GM12891 (cell line): ENCODE measurements at regions not wholly inside any gene's neighbourhood (a gene's known extent, or its start where the extent isn't known, plus 50 kb on each side); places are given as distances from the start of the nearest gene placed in this dataset.

Experiments used
- DNase-seq: peaks from one replicate; pipeline ENCODE4 v3.0.0; 2011; ENCODE audit warnings: low spot score; ENCODE audit not compliant: insufficient read length
- FAIRE-seq: peaks from 2 replicates; lab custom pipeline; 2011; peaks lifted over from hg19 to GRCh38; lab: Jason Lieb, UNC
- PAX5 ChIP-seq: IDR thresholded peaks from 2 replicates; pipeline ENCODE4 v1.6.1; 2011; ENCODE audit warnings: low read length, moderate library complexity, mild to moderate bottlenecking; ENCODE audit not compliant: insufficient read depth, severe bottlenecking
- POLR2A ChIP-seq: IDR thresholded peaks from 2 replicates; pipeline ENCODE4 v1.6.1; 2011; ENCODE audit warnings: low read depth, low read length, control low read depth
- POLR2AphosphoS5 ChIP-seq: IDR thresholded peaks from 2 replicates; pipeline ENCODE4 v1.6.1; 2011; ENCODE audit warnings: low read depth, low read length, control low read depth
- POU2F2 ChIP-seq: IDR thresholded peaks from 2 replicates; pipeline ENCODE4 v1.6.1; 2011; ENCODE audit warnings: low read depth, mild to moderate bottlenecking, control low read depth, low read length, moderate library complexity
- SPI1 ChIP-seq: IDR thresholded peaks from 2 replicates; pipeline ENCODE4 v1.6.1; 2011; ENCODE audit warnings: low read depth, low read length, control low read depth
- TAF1 ChIP-seq: IDR thresholded peaks from 2 replicates; pipeline ENCODE4 v1.6.1; 2011; ENCODE audit warnings: low read depth, low read length, control low read depth

- no peak for TF ChIP-seq POLR2A
- no peak for TF ChIP-seq POU2F2
- no peak for TF ChIP-seq TAF1
- TF ChIP-seq POLR2AphosphoS5: no peak
- no peak for TF ChIP-seq PAX5
- TF ChIP-seq SPI1: no peak
- DNase-seq (no peak), FAIRE-seq (no peak)
Measured at GRCh38 chr4:120445186-120445585, 378.5 kb upstream of the MAD2L1 start.

DNA sequence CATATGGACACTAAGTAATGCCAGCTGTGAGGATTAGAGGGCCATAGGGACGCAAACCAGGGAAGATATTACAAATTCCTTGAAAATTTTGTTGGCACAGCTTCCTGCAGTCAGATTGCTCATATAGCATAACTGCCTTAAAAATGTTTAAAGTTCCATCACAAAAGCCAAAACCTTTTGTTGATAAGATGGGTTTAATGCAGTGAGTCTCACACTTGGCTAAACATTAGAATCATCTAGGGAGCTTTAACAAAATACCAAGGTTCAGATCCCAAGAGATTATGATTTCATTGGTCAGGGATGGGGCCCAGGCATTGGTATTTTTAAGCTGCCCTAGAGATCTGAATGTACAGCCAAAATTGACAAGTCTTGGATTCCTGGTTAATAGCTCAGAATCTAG is 376.5 kb upstream of the MAD2L1 start:
- no peak for DNase-seq
- FAIRE-seq: no peak
- no peak for TF ChIP-seq SPI1
- no peak for TF ChIP-seq PAX5
- TF ChIP-seq POLR2A: no peak
- TF ChIP-seq TAF1: no peak
- TF ChIP-seq POU2F2: no peak
- no peak for TF ChIP-seq POLR2AphosphoS5

GRCh38 chr4:120440730-120441129 is 374.1 kb upstream of the MAD2L1 start:
- no peak for DNase-seq
- TF ChIP-seq PAX5 (no peak), SPI1 (no peak), POLR2AphosphoS5 (no peak), POLR2A (no peak), POU2F2 (no peak), TAF1 (no peak)
- no peak for FAIRE-seq

GRCh38 chr4:120435179-120435578 is 368.5 kb upstream of the MAD2L1 start:
- FAIRE-seq: no peak

GRCh38 chr4:120434756-120435155 is 368.1 kb upstream of the MAD2L1 start:
- no peak for DNase-seq
- TF ChIP-seq SPI1 (no peak), POU2F2 (no peak), POLR2AphosphoS5 (no peak), POLR2A (no peak), TAF1 (no peak), PAX5 (no peak)
- FAIRE-seq: no peak

More at GRCh38 chr4:120435179-120435578, 368.5 kb upstream of the MAD2L1 start:
- TF ChIP-seq TAF1 (no peak), POLR2A (no peak), SPI1 (no peak), PAX5 (no peak), POLR2AphosphoS5 (no peak), POU2F2 (no peak)
- no peak for DNase-seq

DNA sequence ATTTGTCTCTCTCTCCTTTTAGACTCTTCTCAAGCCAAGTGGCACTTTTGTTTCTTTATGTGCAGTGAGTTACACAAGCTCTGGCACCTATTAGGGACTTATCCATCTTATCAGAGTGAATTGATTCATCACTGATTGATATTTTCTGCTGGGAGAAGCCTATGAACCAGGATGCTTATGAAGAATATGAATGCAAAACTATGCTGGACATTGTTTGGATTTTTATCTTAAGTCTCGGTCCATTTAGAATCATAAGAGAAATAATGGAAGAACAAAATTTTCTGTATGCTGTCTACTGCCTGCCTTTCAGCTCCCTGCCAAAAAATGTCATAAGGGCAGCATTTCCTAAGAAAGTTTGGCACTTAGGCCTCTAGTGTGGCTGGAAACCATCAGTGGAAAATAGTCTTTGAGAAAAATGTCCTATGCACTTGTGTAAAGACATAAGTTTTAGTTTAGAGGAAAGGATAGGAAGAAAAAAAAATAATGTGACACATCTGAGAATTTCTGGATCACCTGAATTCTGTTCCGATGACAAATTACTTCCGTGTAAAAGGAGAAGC is 365.7 kb upstream of the MAD2L1 start:
- TF ChIP-seq TAF1 (no peak), POLR2AphosphoS5 (no peak), POU2F2 (no peak), PAX5 (no peak)
- DNase-seq: no peak
- FAIRE-seq: no peak

DNA sequence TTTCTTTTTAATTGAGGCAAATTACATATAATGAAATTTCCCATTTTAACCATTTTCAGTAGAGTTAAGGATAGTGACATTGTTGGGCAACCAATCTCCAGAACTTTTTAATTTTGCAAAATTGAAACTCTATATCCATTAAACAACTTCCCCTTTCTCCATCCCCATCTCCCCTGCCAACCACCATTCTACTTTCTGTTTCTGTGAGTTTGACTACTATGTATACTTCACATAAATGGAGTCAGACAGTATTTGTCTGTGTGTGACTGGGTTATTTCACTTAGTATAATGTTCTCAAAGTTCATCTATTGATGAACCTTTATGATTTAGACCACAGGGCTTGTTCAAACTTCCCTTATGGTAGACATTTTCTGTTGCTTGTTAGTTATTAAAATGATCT is 364.5 kb upstream of the MAD2L1 start:
- FAIRE-seq (no peak), DNase-seq (no peak)
- no peak for TF ChIP-seq SPI1
- TF ChIP-seq POU2F2: no peak
- TF ChIP-seq POLR2AphosphoS5: no peak
- no peak for TF ChIP-seq POLR2A
- no peak for TF ChIP-seq TAF1
- no peak for TF ChIP-seq PAX5

DNA sequence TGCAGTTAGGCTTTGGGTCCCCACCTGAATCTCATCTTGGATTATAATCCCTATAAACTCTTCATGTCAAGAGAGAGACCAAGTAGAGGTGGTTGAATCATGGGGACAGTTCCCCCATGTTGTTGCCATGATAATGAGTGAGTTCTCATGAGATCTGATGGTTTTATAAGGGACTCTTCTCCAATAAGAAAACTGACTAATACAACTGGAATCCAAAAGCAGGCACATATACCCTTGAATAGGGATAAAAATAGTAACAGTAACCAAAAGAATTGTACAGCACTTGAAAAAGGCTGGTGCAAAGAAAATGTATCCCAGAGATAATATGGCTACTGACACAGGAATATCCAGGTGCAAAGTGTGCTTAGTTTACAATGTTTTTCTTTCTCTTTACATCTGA is 351.5 kb upstream of the MAD2L1 start:
- FAIRE-seq (no peak), DNase-seq (no peak)
- TF ChIP-seq POLR2A (no peak), POU2F2 (no peak), SPI1 (no peak), TAF1 (no peak), PAX5 (no peak), POLR2AphosphoS5 (no peak)

DNA sequence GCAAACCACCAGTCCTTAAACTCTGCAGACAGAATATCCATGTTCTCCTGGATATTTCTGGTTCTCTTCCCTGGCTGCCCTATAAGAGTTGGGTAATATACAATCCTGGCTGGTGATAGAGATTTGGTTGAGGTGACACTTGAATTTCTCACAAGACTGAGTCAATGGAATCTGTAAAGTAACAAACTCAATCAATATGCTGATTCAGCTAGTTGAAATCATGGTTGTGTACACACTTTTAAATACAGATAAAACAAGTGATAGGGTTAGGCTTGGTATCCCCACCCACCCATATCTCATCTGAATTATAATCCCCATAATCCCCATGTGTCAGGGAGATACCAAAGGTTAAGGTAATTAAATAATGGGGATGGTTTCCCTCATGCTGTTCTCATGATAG is 349.2 kb upstream of the MAD2L1 start:
- no peak for DNase-seq
- TF ChIP-seq PAX5 (no peak), POLR2AphosphoS5 (no peak), SPI1 (no peak)
- FAIRE-seq: no peak

DNA sequence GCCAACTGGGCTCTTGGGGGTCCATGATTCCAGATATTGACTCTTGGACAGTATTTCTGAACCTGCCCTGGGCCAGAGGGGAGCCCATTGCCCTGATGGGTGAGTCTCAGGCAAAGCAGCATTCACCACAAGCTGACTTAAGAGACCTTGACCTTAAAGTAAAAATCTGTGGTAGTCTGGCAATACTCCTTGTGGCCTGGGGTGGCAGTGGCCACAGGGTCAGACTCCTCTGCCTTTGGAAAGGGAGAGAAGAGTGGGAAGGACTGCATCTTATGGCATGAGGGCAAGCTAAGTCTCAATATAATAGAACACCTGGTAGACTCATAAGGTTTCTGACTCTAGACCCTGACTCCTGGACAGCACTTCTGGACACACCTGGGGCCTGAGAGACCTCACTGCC is 340.3 kb upstream of the MAD2L1 start:
- FAIRE-seq (no peak), DNase-seq (no peak)
- TF ChIP-seq POLR2AphosphoS5 (no peak), PAX5 (no peak), POLR2A (no peak), TAF1 (no peak), SPI1 (no peak), POU2F2 (no peak)
